ENCODE measurements at regions not wholly inside any gene's neighbourhood (a gene's known extent, or its start where the extent isn't known, plus 50 kb on each side); places are given as distances from the start of the nearest gene placed in this dataset.

DNA sequence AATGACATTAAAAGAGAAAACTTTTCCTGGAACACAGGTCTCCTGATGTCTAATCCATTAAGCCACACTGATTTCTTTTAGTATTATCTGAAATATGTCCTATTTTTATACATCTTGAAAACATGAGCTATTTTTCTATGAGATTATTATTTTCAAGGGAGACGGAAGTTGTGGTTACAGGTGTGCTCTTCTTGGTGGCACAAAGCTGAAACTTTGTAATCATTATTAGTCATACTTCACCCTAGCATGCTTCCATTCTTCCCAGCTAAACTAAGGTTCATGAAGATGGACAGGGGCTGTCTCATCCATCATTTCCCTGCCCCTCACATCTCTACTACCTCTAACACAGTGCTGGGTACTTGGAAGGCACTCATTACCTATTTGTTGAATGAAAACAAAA lies 85.6 kb upstream of the POU1F1 start:
- H3K4me3 ChIP-seq (ENCODE audit: low read depth, low read length), result no peak overlapping the region
- no peak for DNase-seq (ENCODE audit: low read depth)
- no peak for TF ChIP-seq CTCF (conservative IDR thresholded peaks at IDR 0.05; ENCODE audit: low read depth, low read length)

GRCh38 chr3:87361271-87361670 lies 84.9 kb upstream of the POU1F1 start:
- no peak for DNase-seq (ENCODE audit: low read depth)
- no peak overlapping the region for H3K4me3 ChIP-seq (ENCODE audit: low read depth, low read length)
- TF ChIP-seq CTCF (conservative IDR thresholded peaks at IDR 0.05; ENCODE audit: low read depth, low read length), result no peak

DNA sequence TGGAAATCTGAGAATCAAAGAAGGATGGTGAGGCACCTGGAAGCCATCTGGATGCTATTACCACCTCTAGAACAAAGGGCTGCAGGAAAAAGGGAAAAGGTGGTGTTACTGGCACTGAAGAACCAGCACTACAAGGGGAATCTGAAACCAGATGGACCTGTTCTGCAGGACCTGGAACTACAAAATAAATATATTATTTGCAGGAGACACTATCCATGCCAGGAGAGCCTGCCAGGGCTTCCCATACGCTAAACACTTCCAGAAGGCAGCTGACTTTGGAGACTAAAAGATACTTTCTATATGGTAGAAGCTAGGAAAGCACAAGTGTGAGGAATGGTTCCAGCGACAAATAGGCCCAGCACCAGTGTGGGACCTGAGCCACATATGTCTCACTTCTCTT lies 83.4 kb upstream of the POU1F1 start:
- no peak overlapping the region for H3K4me3 ChIP-seq (ENCODE audit: low read depth, low read length)
- no peak for TF ChIP-seq CTCF (conservative IDR thresholded peaks at IDR 0.05; ENCODE audit: low read depth, low read length)
- no peak for DNase-seq (ENCODE audit: low read depth)

GRCh38 chr3:87359025-87359424 lies 82.6 kb upstream of the POU1F1 start:
- no peak for TF ChIP-seq CTCF (conservative IDR thresholded peaks at IDR 0.05; ENCODE audit: low read depth, low read length)
- no peak for DNase-seq (ENCODE audit: low read depth)
- H3K4me3 ChIP-seq (ENCODE audit: low read depth, low read length), result no peak overlapping the region

- no peak for DNase-seq (ENCODE audit: low read depth)
- H3K4me3 ChIP-seq (ENCODE audit: low read depth, low read length), result no peak overlapping the region
- no peak for TF ChIP-seq CTCF (conservative IDR thresholded peaks at IDR 0.05; ENCODE audit: low read depth, low read length)
Observed at GRCh38 chr3:87358066-87358465, 81.7 kb upstream of the POU1F1 start.

- no peak for DNase-seq (ENCODE audit: low read depth)
- TF ChIP-seq CTCF (conservative IDR thresholded peaks at IDR 0.05; ENCODE audit: low read depth, low read length), result no peak
- H3K4me3 ChIP-seq (ENCODE audit: low read depth, low read length), result no peak overlapping the region
Observed at GRCh38 chr3:87354398-87354797, 78.0 kb upstream of the POU1F1 start.

DNA sequence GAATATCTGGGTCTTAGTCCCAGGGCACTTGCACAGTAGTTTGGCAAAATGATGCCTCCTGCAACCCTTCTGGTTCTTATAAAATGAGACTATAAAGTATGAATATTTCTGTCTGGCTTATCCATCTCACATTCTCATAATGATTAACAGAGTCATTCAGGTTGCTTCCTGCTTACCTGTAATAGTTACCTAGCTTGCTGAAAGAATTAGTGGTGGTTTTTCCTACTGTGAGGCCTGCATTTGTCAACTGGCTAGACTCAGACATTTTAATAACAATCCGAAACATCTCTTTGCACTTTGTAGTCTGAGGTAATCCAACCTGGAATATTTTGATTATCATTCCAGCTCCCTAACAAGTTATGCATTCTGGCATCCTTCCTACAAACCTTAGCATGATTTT lies 75.6 kb upstream of the POU1F1 start:
- DNase-seq (ENCODE audit: low read depth), result no peak
- no peak overlapping the region for H3K4me3 ChIP-seq (ENCODE audit: low read depth, low read length)
- TF ChIP-seq CTCF (conservative IDR thresholded peaks at IDR 0.05; ENCODE audit: low read depth, low read length), result no peak

Measured in epithelial cell of proximal tubule (primary cell).